HEK293 (cell line): ENCODE measurements at regions not wholly inside any gene's neighbourhood (a gene's known extent, or its start where the extent isn't known, plus 50 kb on each side); places are given as distances from the start of the nearest gene placed in this dataset.

ENCODE experiments used
- GLIS1 ChIP-seq: fragments of 450-650 bp; formaldehyde crosslinking; IDR thresholded peaks from 2 replicates; pipeline ENCODE4 v1.5.1; 2016; ENCODE audit warnings: missing biosample characterization, missing genetic modification characterization
- IKZF3 ChIP-seq: fragments of 450-650 bp; IDR thresholded peaks from 2 replicates; pipeline ENCODE4 v1.5.0; 2018; ENCODE audit warnings: missing biosample characterization, mild to moderate bottlenecking, missing genetic modification characterization, moderate library complexity
- KLF8 ChIP-seq: fragments of 450-650 bp; formaldehyde crosslinking; IDR thresholded peaks from 2 replicates; pipeline ENCODE4 v1.5.1; 2016; ENCODE audit warnings: missing biosample characterization, missing genetic modification characterization
- KLF9 ChIP-seq: fragments of 450-650 bp; formaldehyde crosslinking; IDR thresholded peaks from 2 replicates; pipeline ENCODE4 v1.5.1; 2016; ENCODE audit warnings: missing biosample characterization, missing genetic modification characterization, low read depth
- PRDM10 ChIP-seq: fragments of 450-650 bp; formaldehyde crosslinking; IDR thresholded peaks from 2 replicates; pipeline ENCODE4 v1.5.1; 2016; ENCODE audit warnings: missing biosample characterization, missing genetic modification characterization
- SCRT1 ChIP-seq: fragments of 450-650 bp; formaldehyde crosslinking; IDR thresholded peaks from 2 replicates; pipeline ENCODE4 v1.5.1; 2016; ENCODE audit warnings: missing biosample characterization, missing genetic modification characterization, borderline replicate concordance
- ZNF121 ChIP-seq: fragments of 450-650 bp; formaldehyde crosslinking; IDR thresholded peaks from 2 replicates; pipeline ENCODE4 v1.5.1; 2016; ENCODE audit warnings: missing biosample characterization, missing genetic modification characterization
- ZNF138 ChIP-seq: fragments of 450-650 bp; formaldehyde crosslinking; IDR thresholded peaks from 2 replicates; pipeline ENCODE4 v1.5.1; 2016; ENCODE audit warnings: missing biosample characterization, missing genetic modification characterization, borderline replicate concordance
- ZNF223 ChIP-seq: fragments of 450-650 bp; formaldehyde crosslinking; IDR thresholded peaks from 2 replicates; pipeline ENCODE4 v1.5.1; 2016; ENCODE audit warnings: missing biosample characterization, missing genetic modification characterization
- ZNF239 ChIP-seq: fragments of 450-650 bp; formaldehyde crosslinking; IDR thresholded peaks from 2 replicates; pipeline ENCODE4 v1.5.1; 2016; ENCODE audit warnings: missing biosample characterization, missing genetic modification characterization
- ZNF266 ChIP-seq: fragments of 450-650 bp; formaldehyde crosslinking; IDR thresholded peaks from 2 replicates; pipeline ENCODE4 v1.5.1; 2016; ENCODE audit warnings: missing biosample characterization, missing genetic modification characterization, low read depth
- ZNF274 ChIP-seq, 2 experiments: fragments of 200-500 bp in 1 of 2; fragments of 450-650 bp in 1 of 2; sonication (Bioruptor generic) in 1 of 2; formaldehyde crosslinking in 1 of 2; IDR thresholded peaks; 2 replicates each; pipeline versions ENCODE4 v1.5.1 to v1.6.1; 2014 to 2016; ENCODE audit warnings: borderline replicate concordance in 1 of 2, inconsistent platforms in 1 of 2, low read length in 1 of 2, missing biosample characterization in 1 of 2, missing genetic modification characterization in 1 of 2
- ZNF311 ChIP-seq: fragments of 450-650 bp; formaldehyde crosslinking; IDR thresholded peaks from 2 replicates; pipeline ENCODE4 v1.5.1; 2017; ENCODE audit warnings: missing biosample characterization, missing genetic modification characterization, borderline replicate concordance
- ZNF404 ChIP-seq: fragments of 450-650 bp; formaldehyde crosslinking; IDR thresholded peaks from 2 replicates; pipeline ENCODE4 v1.5.1; 2017; ENCODE audit warnings: missing biosample characterization, missing genetic modification characterization
- ZNF514 ChIP-seq: fragments of 450-650 bp; formaldehyde crosslinking; IDR thresholded peaks from 2 replicates; pipeline ENCODE4 v1.5.1; 2016; ENCODE audit warnings: missing biosample characterization, missing genetic modification characterization
- ZNF544 ChIP-seq: fragments of 450-650 bp; formaldehyde crosslinking; IDR thresholded peaks from 2 replicates; pipeline ENCODE4 v1.5.0; 2017; ENCODE audit warnings: missing biosample characterization, missing genetic modification characterization
- ZNF558 ChIP-seq: fragments of 450-650 bp; formaldehyde crosslinking; IDR thresholded peaks from 2 replicates; pipeline ENCODE4 v1.5.1; 2016; ENCODE audit warnings: missing biosample characterization, missing genetic modification characterization
- ZNF600 ChIP-seq: fragments of 450-650 bp; formaldehyde crosslinking; IDR thresholded peaks from 2 replicates; pipeline ENCODE4 v1.5.1; 2016; ENCODE audit warnings: missing biosample characterization, missing genetic modification characterization
- ZNF610 ChIP-seq: fragments of 450-650 bp; formaldehyde crosslinking; IDR thresholded peaks from 2 replicates; pipeline ENCODE4 v1.5.1; 2016; ENCODE audit warnings: missing biosample characterization, missing genetic modification characterization, borderline replicate concordance
- ZNF692 ChIP-seq: fragments of 450-650 bp; formaldehyde crosslinking; IDR thresholded peaks from 2 replicates; pipeline ENCODE4 v1.5.1; 2016; ENCODE audit warnings: missing biosample characterization, missing genetic modification characterization
- ZNF776 ChIP-seq: fragments of 450-650 bp; formaldehyde crosslinking; IDR thresholded peaks from 2 replicates; pipeline ENCODE4 v1.5.0; 2017; ENCODE audit warnings: missing biosample characterization, missing genetic modification characterization, borderline replicate concordance
- ZNF837 ChIP-seq: fragments of 450-650 bp; formaldehyde crosslinking; IDR thresholded peaks from 2 replicates; pipeline ENCODE4 v1.5.1; 2016; ENCODE audit warnings: missing biosample characterization, missing genetic modification characterization
- TF ChIP-seq, protein P1 (sequence below): fragments of 450-650 bp; formaldehyde crosslinking; IDR thresholded peaks from 2 replicates; pipeline ENCODE4 v1.5.1; 2016; ENCODE audit warnings: missing biosample characterization, missing genetic modification characterization
- TF ChIP-seq, protein P2 (sequence below): fragments of 450-650 bp; formaldehyde crosslinking; conservative IDR thresholded peaks from 2 replicates; pipeline ENCODE4 v1.5.1; 2016; ENCODE audit warnings: low read depth, missing biosample characterization, missing genetic modification characterization
- TF ChIP-seq, protein P3 (sequence below): sonication (generic); formaldehyde crosslinking; IDR thresholded peaks from 2 replicates; pipeline ENCODE4 v1.8.1; 2022; ENCODE audit warnings: mild to moderate bottlenecking, moderate library complexity, missing genetic modification reagents
- TF ChIP-seq, protein P4 (sequence below): fragments of 450-650 bp; formaldehyde crosslinking; IDR thresholded peaks from 2 replicates; pipeline ENCODE4 v1.5.1; 2016; ENCODE audit warnings: missing biosample characterization, missing genetic modification characterization, borderline replicate concordance

GRCh38 chr5:159402311-159402710 is 72.0 kb upstream of the IL12B start (continued):
- no peak for TF ChIP-seq ZNF776 (tag by site-specific recombination)
- no peak for TF ChIP-seq ZNF514 (tag by site-specific recombination)
- TF ChIP-seq SCRT1 (tag by site-specific recombination), result no peak
- peak; percentile 72 for TF ChIP-seq ZNF692
- no peak for TF ChIP-seq ZNF138
- TF ChIP-seq ZNF121 (tag by site-specific recombination), result no peak
- TF ChIP-seq ZNF239 (tag by site-specific recombination), result no peak
- TF ChIP-seq ZNF558 (tag by site-specific recombination), result 0 out of 2 replicates have a peak, but pooled peaks have one; percentile 38
- TF ChIP-seq, protein P1, sequence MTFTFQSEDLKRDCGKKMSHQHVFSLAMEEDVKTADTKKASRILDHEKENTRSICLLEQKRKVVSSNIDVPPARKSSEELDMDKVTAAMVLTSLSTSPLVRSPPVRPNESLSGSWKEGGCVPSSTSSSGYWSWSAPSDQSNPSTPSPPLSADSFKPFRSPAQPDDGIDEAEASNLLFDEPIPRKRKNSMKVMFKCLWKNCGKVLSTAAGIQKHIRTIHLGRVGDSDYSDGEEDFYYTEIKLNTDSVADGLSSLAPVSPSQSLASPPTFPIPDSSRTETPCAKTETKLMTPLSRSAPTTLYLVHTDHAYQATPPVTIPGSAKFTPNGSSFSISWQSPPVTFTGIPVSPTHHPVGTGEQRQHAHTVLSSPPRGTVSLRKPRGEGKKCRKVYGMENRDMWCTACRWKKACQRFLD (tag by site-specific recombination), result no peak
- peak; percentile 40; the same call in 1 of the 2 replicates for TF ChIP-seq ZNF600 (tag by site-specific recombination)
- TF ChIP-seq ZNF610 (tag by site-specific recombination), result no peak
- TF ChIP-seq, protein P2, sequence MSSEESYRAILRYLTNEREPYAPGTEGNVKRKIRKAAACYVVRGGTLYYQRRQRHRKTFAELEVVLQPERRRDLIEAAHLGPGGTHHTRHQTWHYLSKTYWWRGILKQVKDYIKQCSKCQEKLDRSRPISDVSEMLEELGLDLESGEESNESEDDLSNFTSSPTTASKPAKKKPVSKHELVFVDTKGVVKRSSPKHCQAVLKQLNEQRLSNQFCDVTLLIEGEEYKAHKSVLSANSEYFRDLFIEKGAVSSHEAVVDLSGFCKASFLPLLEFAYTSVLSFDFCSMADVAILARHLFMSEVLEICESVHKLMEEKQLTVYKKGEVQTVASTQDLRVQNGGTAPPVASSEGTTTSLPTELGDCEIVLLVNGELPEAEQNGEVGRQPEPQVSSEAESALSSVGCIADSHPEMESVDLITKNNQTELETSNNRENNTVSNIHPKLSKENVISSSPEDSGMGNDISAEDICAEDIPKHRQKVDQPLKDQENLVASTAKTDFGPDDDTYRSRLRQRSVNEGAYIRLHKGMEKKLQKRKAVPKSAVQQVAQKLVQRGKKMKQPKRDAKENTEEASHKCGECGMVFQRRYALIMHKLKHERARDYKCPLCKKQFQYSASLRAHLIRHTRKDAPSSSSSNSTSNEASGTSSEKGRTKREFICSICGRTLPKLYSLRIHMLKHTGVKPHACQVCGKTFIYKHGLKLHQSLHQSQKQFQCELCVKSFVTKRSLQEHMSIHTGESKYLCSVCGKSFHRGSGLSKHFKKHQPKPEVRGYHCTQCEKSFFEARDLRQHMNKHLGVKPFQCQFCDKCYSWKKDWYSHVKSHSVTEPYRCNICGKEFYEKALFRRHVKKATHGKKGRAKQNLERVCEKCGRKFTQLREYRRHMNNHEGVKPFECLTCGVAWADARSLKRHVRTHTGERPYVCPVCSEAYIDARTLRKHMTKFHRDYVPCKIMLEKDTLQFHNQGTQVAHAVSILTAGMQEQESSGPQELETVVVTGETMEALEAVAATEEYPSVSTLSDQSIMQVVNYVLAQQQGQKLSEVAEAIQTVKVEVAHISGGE, result no peak
- TF ChIP-seq ZNF837 (tag by site-specific recombination), result no peak
- TF ChIP-seq ZNF404 (tag by site-specific recombination), result no peak
- TF ChIP-seq ZNF223 (tag by site-specific recombination), result no peak
- 0 out of 2 replicates have a peak, but pooled peaks have one; percentile 38 for TF ChIP-seq GLIS1
- no peak for TF ChIP-seq IKZF3 (tag by site-specific recombination)
- no peak for TF ChIP-seq KLF8 (tag by site-specific recombination)
- TF ChIP-seq, protein P3, sequence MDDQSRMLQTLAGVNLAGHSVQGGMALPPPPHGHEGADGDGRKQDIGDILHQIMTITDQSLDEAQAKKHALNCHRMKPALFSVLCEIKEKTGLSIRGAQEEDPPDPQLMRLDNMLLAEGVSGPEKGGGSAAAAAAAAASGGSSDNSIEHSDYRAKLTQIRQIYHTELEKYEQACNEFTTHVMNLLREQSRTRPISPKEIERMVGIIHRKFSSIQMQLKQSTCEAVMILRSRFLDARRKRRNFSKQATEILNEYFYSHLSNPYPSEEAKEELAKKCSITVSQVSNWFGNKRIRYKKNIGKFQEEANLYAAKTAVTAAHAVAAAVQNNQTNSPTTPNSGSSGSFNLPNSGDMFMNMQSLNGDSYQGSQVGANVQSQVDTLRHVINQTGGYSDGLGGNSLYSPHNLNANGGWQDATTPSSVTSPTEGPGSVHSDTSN (CRISPR knock-in tag), result no peak
- TF ChIP-seq KLF9 (tag by site-specific recombination), result no peak
- no peak; the same call in 1 of the 2 replicates for TF ChIP-seq PRDM10 (tag by site-specific recombination)
- no peak for TF ChIP-seq ZNF544 (tag by site-specific recombination)
- TF ChIP-seq, protein P4, sequence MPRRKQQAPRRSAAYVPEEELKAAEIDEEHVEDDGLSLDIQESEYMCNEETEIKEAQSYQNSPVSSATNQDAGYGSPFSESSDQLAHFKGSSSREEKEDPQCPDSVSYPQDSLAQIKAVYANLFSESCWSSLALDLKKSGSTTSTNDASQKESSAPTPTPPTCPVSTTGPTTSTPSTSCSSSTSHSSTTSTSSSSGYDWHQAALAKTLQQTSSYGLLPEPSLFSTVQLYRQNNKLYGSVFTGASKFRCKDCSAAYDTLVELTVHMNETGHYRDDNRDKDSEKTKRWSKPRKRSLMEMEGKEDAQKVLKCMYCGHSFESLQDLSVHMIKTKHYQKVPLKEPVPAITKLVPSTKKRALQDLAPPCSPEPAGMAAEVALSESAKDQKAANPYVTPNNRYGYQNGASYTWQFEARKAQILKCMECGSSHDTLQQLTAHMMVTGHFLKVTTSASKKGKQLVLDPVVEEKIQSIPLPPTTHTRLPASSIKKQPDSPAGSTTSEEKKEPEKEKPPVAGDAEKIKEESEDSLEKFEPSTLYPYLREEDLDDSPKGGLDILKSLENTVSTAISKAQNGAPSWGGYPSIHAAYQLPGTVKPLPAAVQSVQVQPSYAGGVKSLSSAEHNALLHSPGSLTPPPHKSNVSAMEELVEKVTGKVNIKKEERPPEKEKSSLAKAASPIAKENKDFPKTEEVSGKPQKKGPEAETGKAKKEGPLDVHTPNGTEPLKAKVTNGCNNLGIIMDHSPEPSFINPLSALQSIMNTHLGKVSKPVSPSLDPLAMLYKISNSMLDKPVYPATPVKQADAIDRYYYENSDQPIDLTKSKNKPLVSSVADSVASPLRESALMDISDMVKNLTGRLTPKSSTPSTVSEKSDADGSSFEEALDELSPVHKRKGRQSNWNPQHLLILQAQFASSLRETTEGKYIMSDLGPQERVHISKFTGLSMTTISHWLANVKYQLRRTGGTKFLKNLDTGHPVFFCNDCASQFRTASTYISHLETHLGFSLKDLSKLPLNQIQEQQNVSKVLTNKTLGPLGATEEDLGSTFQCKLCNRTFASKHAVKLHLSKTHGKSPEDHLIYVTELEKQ (tag by site-specific recombination), result no peak
- TF ChIP-seq ZNF311 (tag by site-specific recombination), result no peak
- no peak for TF ChIP-seq ZNF274 (IDR thresholded peaks at IDR 0.05; ENCODE audit: low read length)
- TF ChIP-seq ZNF274 (tag by site-specific recombination; IDR thresholded peaks at IDR 0.05; ENCODE audit: borderline replicate concordance), result no peak
- no peak for TF ChIP-seq ZNF266 (tag by site-specific recombination)
